Sigmoid colon (tissue), 6 donors: ENCODE measurements at regions not wholly inside any gene's neighbourhood (a gene's known extent, or its start where the extent isn't known, plus 50 kb on each side); places are given as distances from the start of the nearest gene placed in this dataset.

Source experiments
- DNase-seq: peaks from one replicate; pipeline ENCODE4 v3.0.0-alpha.2; 2019
- H3K27ac ChIP-seq, 4 donors: fragments of 200-600 bp; sonication (generic); one replicate each; pipeline ENCODE4 v1.5.1; 2016 to 2019; ENCODE audit warnings: mild to moderate bottlenecking in 1 of 4
- H3K27me3 ChIP-seq, 3 donors: fragments of 200-600 bp; sonication (generic); one replicate each; pipeline ENCODE4 v1.5.1; 2019; ENCODE audit warnings: mild to moderate bottlenecking in 1 of 3
- H3K36me3 ChIP-seq, 4 donors: fragments of 200-600 bp; sonication (generic); one replicate each; pipeline ENCODE4 v1.5.1; 2016 to 2019
- H3K4me1 ChIP-seq, 4 donors: fragments of 200-600 bp; sonication (generic); one replicate each; pipeline ENCODE4 v1.5.1; 2017 to 2019
- H3K4me3 ChIP-seq, 4 donors: fragments of 200-600 bp; sonication (generic); one replicate each; pipeline ENCODE4 v1.5.1; 2017 to 2019; ENCODE audit warnings: mild to moderate bottlenecking in 2 of 4, moderate library complexity in 1 of 4
- H3K9me3 ChIP-seq, 4 donors: fragments of 200-600 bp in 3 of 4; sonication (generic) in 3 of 4; one replicate each; pipeline versions ENCODE4 v1.5.1 to v1.6.1; 2013 to 2019
- CTCF ChIP-seq, 4 experiments: fragments of 450-650 bp in 3 of 4; fragments of 200-600 bp in 1 of 4; IDR thresholded peaks; one replicate each; pipeline ENCODE4 v1.5.1; 2016 to 2019; ENCODE audit warnings: antibody characterized with exemption in 4 of 4, mild to moderate bottlenecking in 3 of 4, moderate library complexity in 2 of 4
- EP300 ChIP-seq, 4 donors: sonication (generic); formaldehyde crosslinking; IDR thresholded peaks; one replicate each; pipeline ENCODE4 v1.6.1; 2017; ENCODE audit warnings: antibody characterized with exemption in 4 of 4
- POLR2A ChIP-seq, 2 donors: fragments of 450-650 bp; IDR thresholded peaks; one replicate each; pipeline ENCODE4 v1.6.1; 2016; ENCODE audit warnings: antibody characterized with exemption in 2 of 2, mild to moderate bottlenecking in 2 of 2, moderate library complexity in 2 of 2
- POLR2AphosphoS5 ChIP-seq, 4 donors: sonication (generic); formaldehyde crosslinking; IDR thresholded peaks; one replicate each; pipeline ENCODE4 v1.6.1; 2017; ENCODE audit warnings: antibody characterized with exemption in 4 of 4
- WGBS, 2 donors: extraction: QIAGEN DNeasy Blood & Tissue Kit; methylation state at CpG; one replicate each; pipeline ENCODE4 v1.1.7; 2013; 5-methylcytosine and 5-hydroxymethylcytosine counted together
- intact Hi-C: fragments of 100-400 bp; cut with DNase I; formaldehyde crosslinking; loops from one replicate; pipeline ENCODE4 v1.15.1; 2023
- donor health status: healthy with polysubstance abuse.
- donor health status: healthy.

GRCh38 chr5:5080790-5081189, 59.3 kb upstream of the ADAMTS16 start:
- H3K36me3 ChIP-seq, result no peaks in the 10 kb centered on the region
- TF ChIP-seq EP300 (IDR thresholded peaks at IDR 0.05) (no peak), POLR2AphosphoS5 (IDR thresholded peaks at IDR 0.05) (no peak), POLR2A (IDR thresholded peaks at IDR 0.05) (no peak), CTCF (IDR thresholded peaks at IDR 0.05) (no peak)

GRCh38 chr5:5085381-5085780, 54.7 kb upstream of the ADAMTS16 start:
- TF ChIP-seq CTCF (IDR thresholded peaks at IDR 0.05), result no peak
- TF ChIP-seq POLR2A (IDR thresholded peaks at IDR 0.05), result no peak
- TF ChIP-seq POLR2AphosphoS5 (IDR thresholded peaks at IDR 0.05), result no peak
- no peaks in the 10 kb centered on the region for H3K4me1 ChIP-seq
- WGBS, 2 donors, result 40 to 42% methylated on average over 1 of the region's 1 CpG
- DNase-seq, result no peak
- H3K27ac ChIP-seq, result no peak overlapping the region
- no peaks in the 10 kb centered on the region for H3K27me3 ChIP-seq
- intact Hi-C loops, result no loop called here
- no peaks in the 10 kb centered on the region for H3K36me3 ChIP-seq
- H3K4me3 ChIP-seq, result no peak overlapping the region
- no peaks in the 10 kb centered on the region for H3K9me3 ChIP-seq

More at GRCh38 chr5:5080790-5081189, 59.3 kb upstream of the ADAMTS16 start:
- no peak overlapping the region for H3K27ac ChIP-seq
- 60 to 78% methylated on average over 5 of the region's 5 CpGs for WGBS, 2 donors
- no peaks in the 10 kb centered on the region for H3K27me3 ChIP-seq
- H3K4me1 ChIP-seq, result no peaks in the 10 kb centered on the region
- intact Hi-C loops, result no loop called here
- no peak for DNase-seq
- H3K4me3 ChIP-seq, result no peak overlapping the region
- no peaks in the 10 kb centered on the region for H3K9me3 ChIP-seq

GRCh38 chr5:5089895-5090649, 50.1 kb upstream of the ADAMTS16 start:
- no peaks in the 10 kb centered on the region for H3K9me3 ChIP-seq
- no peak for TF ChIP-seq CTCF (IDR thresholded peaks at IDR 0.05)
- TF ChIP-seq EP300 (IDR thresholded peaks at IDR 0.05), result no peak
- TF ChIP-seq POLR2AphosphoS5 (IDR thresholded peaks at IDR 0.05), result no peak
- TF ChIP-seq POLR2A (IDR thresholded peaks at IDR 0.05), result no peak
- no peak for DNase-seq
- intact Hi-C loops, result no loop called here
- no peaks in the 10 kb centered on the region for H3K4me1 ChIP-seq
- WGBS, 2 donors, result 62 to 74% methylated on average over 3 of the region's 3 CpGs
- H3K4me3 ChIP-seq, result no peak overlapping the region
- H3K27me3 ChIP-seq, result no peaks in the 10 kb centered on the region
- no peaks in the 10 kb centered on the region for H3K36me3 ChIP-seq
- no peak overlapping the region for H3K27ac ChIP-seq
